ENCODE measurements at regions not wholly inside any gene's neighbourhood (a gene's known extent, or its start where the extent isn't known, plus 50 kb on each side); places are given as distances from the start of the nearest gene placed in this dataset.

- TF ChIP-seq CTCF (IDR thresholded peaks at IDR 0.05) (no peak), POLR2A (IDR thresholded peaks at IDR 0.05) (no peak)
Measured at GRCh38 chr2:122210065-122210464, 454.6 kb downstream of the TSN start.

Measured in esophagus squamous epithelium (tissue), 4 donors.